ENCODE measurements at regions not wholly inside any gene's neighbourhood (a gene's known extent, or its start where the extent isn't known, plus 50 kb on each side); places are given as distances from the start of the nearest gene placed in this dataset.

GRCh38 chr12:126837697-126838096 lies 1429.3 kb upstream of the TMEM132C start:
- Mint-ChIP-seq H3K4me3 (no peak overlapping the region), H3K4me1 (no peaks in the 10 kb centered on the region), H3K27me3 (peaks cover 2% of the 10 kb centered on the region), H3K9me3 (peaks cover 17 to 30% (median 28%) of the 10 kb centered on the region in 3 donors), H3K36me3 (peaks cover 2% of the 10 kb centered on the region), H3K27ac (no peak overlapping the region)

- H3K27ac Mint-ChIP-seq, result no peak overlapping the region
- H3K4me3 Mint-ChIP-seq, result no peak overlapping the region
- H3K9me3 Mint-ChIP-seq, result peaks cover 0 to 4% (median 0%) of the 10 kb centered on the region in 3 donors
- H3K36me3 Mint-ChIP-seq, result no peaks in the 10 kb centered on the region
- H3K27me3 Mint-ChIP-seq, result no peaks in the 10 kb centered on the region
- no peaks in the 10 kb centered on the region for H3K4me1 Mint-ChIP-seq
Measured at GRCh38 chr12:126843915-126844669, 1422.9 kb upstream of the TMEM132C start.

GRCh38 chr12:126847005-126847629 lies 1419.9 kb upstream of the TMEM132C start:
- no peak overlapping the region for H3K27ac Mint-ChIP-seq
- H3K4me1 Mint-ChIP-seq, result no peaks in the 10 kb centered on the region
- no peaks in the 10 kb centered on the region for H3K27me3 Mint-ChIP-seq
- no peaks in the 10 kb centered on the region for H3K36me3 Mint-ChIP-seq
- no peak overlapping the region for H3K4me3 Mint-ChIP-seq
- H3K9me3 Mint-ChIP-seq, result peaks cover 0 to 4% (median 0%) of the 10 kb centered on the region in 3 donors

- Mint-ChIP-seq H3K4me3 (no peak overlapping the region), H3K36me3 (no peaks in the 10 kb centered on the region), H3K27me3 (no peaks in the 10 kb centered on the region)
Measured at GRCh38 chr12:126855768-126856167, 1411.2 kb upstream of the TMEM132C start.

GRCh38 chr12:126856958-126857357 lies 1410.0 kb upstream of the TMEM132C start:
- peak overlapping the region in 1 of 4 donors; percentile 1 for H3K4me3 Mint-ChIP-seq
- H3K9me3 Mint-ChIP-seq, result peaks cover 0 to 3% (median 0%) of the 10 kb centered on the region in 3 donors
- no peaks in the 10 kb centered on the region for H3K4me1 Mint-ChIP-seq
- H3K27me3 Mint-ChIP-seq, result no peaks in the 10 kb centered on the region
- no peak overlapping the region for H3K27ac Mint-ChIP-seq
- no peaks in the 10 kb centered on the region for H3K36me3 Mint-ChIP-seq

More at GRCh38 chr12:126855768-126856167, 1411.2 kb upstream of the TMEM132C start:
- Mint-ChIP-seq H3K27ac (no peak overlapping the region), H3K9me3 (peaks cover 0 to 3% (median 0%) of the 10 kb centered on the region in 3 donors), H3K4me1 (no peaks in the 10 kb centered on the region)

- H3K36me3 Mint-ChIP-seq, result no peaks in the 10 kb centered on the region
- no peaks in the 10 kb centered on the region for H3K4me1 Mint-ChIP-seq
- H3K4me3 Mint-ChIP-seq, result no peak overlapping the region
- H3K27ac Mint-ChIP-seq, result no peak overlapping the region
- H3K27me3 Mint-ChIP-seq, result no peaks in the 10 kb centered on the region
- peaks cover 0 to 2% (median 1%) of the 10 kb centered on the region in 3 donors for H3K9me3 Mint-ChIP-seq
Measured at GRCh38 chr12:126858560-126858959, 1408.4 kb upstream of the TMEM132C start.

- no peak overlapping the region for H3K27ac Mint-ChIP-seq
- no peaks in the 10 kb centered on the region for H3K4me1 Mint-ChIP-seq
- no peak overlapping the region for H3K4me3 Mint-ChIP-seq
Measured at GRCh38 chr12:126860210-126860609, 1406.8 kb upstream of the TMEM132C start.

GRCh38 chr12:126862500-126862899 lies 1404.5 kb upstream of the TMEM132C start:
- Mint-ChIP-seq H3K27ac (no peak overlapping the region), H3K4me1 (peaks cover 0 to 2% (median 0%) of the 10 kb centered on the region in 3 donors), H3K36me3 (no peaks in the 10 kb centered on the region), H3K27me3 (no peaks in the 10 kb centered on the region), H3K4me3 (no peak overlapping the region), H3K9me3 (peaks cover 0 to 6% (median 2%) of the 10 kb centered on the region in 3 donors)

More at GRCh38 chr12:126860210-126860609, 1406.8 kb upstream of the TMEM132C start:
- Mint-ChIP-seq H3K27me3 (no peaks in the 10 kb centered on the region), H3K36me3 (no peaks in the 10 kb centered on the region), H3K9me3 (peaks cover 0 to 4% (median 2%) of the 10 kb centered on the region in 3 donors)

- H3K27ac Mint-ChIP-seq, result no peak overlapping the region
- peaks cover 0 to 3% (median 0%) of the 10 kb centered on the region in 3 donors for H3K9me3 Mint-ChIP-seq
- H3K4me1 Mint-ChIP-seq, result peaks cover 0 to 2% (median 0%) of the 10 kb centered on the region in 3 donors
- H3K36me3 Mint-ChIP-seq, result no peaks in the 10 kb centered on the region
- H3K27me3 Mint-ChIP-seq, result no peaks in the 10 kb centered on the region
- H3K4me3 Mint-ChIP-seq, result no peak overlapping the region
Measured at GRCh38 chr12:126869644-126870043, 1397.3 kb upstream of the TMEM132C start.

GRCh38 chr12:126873701-126874100 lies 1393.3 kb upstream of the TMEM132C start:
- Mint-ChIP-seq H3K27me3 (no peaks in the 10 kb centered on the region), H3K9me3 (no peaks in the 10 kb centered on the region), H3K27ac (no peak overlapping the region), H3K36me3 (no peaks in the 10 kb centered on the region), H3K4me1 (no peaks in the 10 kb centered on the region), H3K4me3 (no peak overlapping the region)

- no peaks in the 10 kb centered on the region for H3K36me3 Mint-ChIP-seq
- no peak overlapping the region for H3K27ac Mint-ChIP-seq
- no peaks in the 10 kb centered on the region for H3K27me3 Mint-ChIP-seq
- H3K9me3 Mint-ChIP-seq, result no peaks in the 10 kb centered on the region
- H3K4me1 Mint-ChIP-seq, result no peaks in the 10 kb centered on the region
- no peak overlapping the region for H3K4me3 Mint-ChIP-seq
Measured at GRCh38 chr12:126874427-126875026, 1392.4 kb upstream of the TMEM132C start.

GRCh38 chr12:126879842-126880241 lies 1387.1 kb upstream of the TMEM132C start:
- no peaks in the 10 kb centered on the region for H3K27me3 Mint-ChIP-seq
- no peak overlapping the region for H3K4me3 Mint-ChIP-seq
- H3K4me1 Mint-ChIP-seq, result no peaks in the 10 kb centered on the region
- H3K27ac Mint-ChIP-seq, result no peak overlapping the region
- H3K9me3 Mint-ChIP-seq, result no peaks in the 10 kb centered on the region
- H3K36me3 Mint-ChIP-seq, result no peaks in the 10 kb centered on the region

GRCh38 chr12:126883697-126884096 lies 1383.3 kb upstream of the TMEM132C start:
- H3K27me3 Mint-ChIP-seq, result no peaks in the 10 kb centered on the region
- no peaks in the 10 kb centered on the region for H3K36me3 Mint-ChIP-seq
- H3K9me3 Mint-ChIP-seq, result peaks cover 0 to 1% (median 0%) of the 10 kb centered on the region in 3 donors
- no peak overlapping the region for H3K27ac Mint-ChIP-seq
- H3K4me3 Mint-ChIP-seq, result no peak overlapping the region
- H3K4me1 Mint-ChIP-seq, result no peaks in the 10 kb centered on the region

- Mint-ChIP-seq H3K9me3 (peaks cover 1 to 5% (median 4%) of the 10 kb centered on the region in 3 donors), H3K27me3 (no peaks in the 10 kb centered on the region), H3K27ac (no peak overlapping the region), H3K36me3 (no peaks in the 10 kb centered on the region), H3K4me3 (no peak overlapping the region), H3K4me1 (no peaks in the 10 kb centered on the region)
Measured at GRCh38 chr12:126889501-126889900, 1377.5 kb upstream of the TMEM132C start.

- H3K9me3 Mint-ChIP-seq, result peaks cover 1 to 5% (median 4%) of the 10 kb centered on the region in 3 donors
- H3K4me1 Mint-ChIP-seq, result no peaks in the 10 kb centered on the region
- no peaks in the 10 kb centered on the region for H3K27me3 Mint-ChIP-seq
- H3K4me3 Mint-ChIP-seq, result no peak overlapping the region
- no peaks in the 10 kb centered on the region for H3K36me3 Mint-ChIP-seq
- H3K27ac Mint-ChIP-seq, result no peak overlapping the region
Measured at GRCh38 chr12:126890097-126890496, 1376.9 kb upstream of the TMEM132C start.

Measured in IgD-negative memory B cell (primary cell).